Activated CD4-positive, alpha-beta T cell treated with anti-CD3 and anti-CD28 coated beads, Interleukin-2, Interleukin-6, amounts not matched to agents 100 ng/mL and 50 ng/mL, durations not matched to agents 16 hours and 8 hours (primary cell): ENCODE measurements at regions not wholly inside any gene's neighbourhood (a gene's known extent, or its start where the extent isn't known, plus 50 kb on each side); places are given as distances from the start of the nearest gene placed in this dataset.

Source experiments
- DNase-seq: peaks from one replicate; pipeline ENCODE4 v3.0.0-alpha.2; 2020

GRCh38 chr13:72435251-72435650 is 292.2 kb downstream of the MZT1 start:
- no peak for DNase-seq

GRCh38 chr13:72431981-72432682 is 295.3 kb downstream of the MZT1 start:
- DNase-seq, result no peak

GRCh38 chr13:72430923-72431322 is 296.5 kb downstream of the MZT1 start:
- DNase-seq, result no peak

GRCh38 chr13:72427757-72428528 is 299.5 kb downstream of the MZT1 start:
- no peak for DNase-seq

- DNase-seq, result no peak
Observed at GRCh38 chr13:72424059-72424458, 303.4 kb downstream of the MZT1 start.

GRCh38 chr13:72415817-72416216 is 311.6 kb downstream of the MZT1 start:
- DNase-seq, result no peak

GRCh38 chr13:72412481-72412880 is 314.9 kb downstream of the MZT1 start:
- DNase-seq, result no peak

GRCh38 chr13:72405441-72405840 is 322.0 kb downstream of the MZT1 start:
- no peak for DNase-seq

GRCh38 chr13:72403396-72404010 is 323.9 kb downstream of the MZT1 start:
- no peak for DNase-seq

- no peak for DNase-seq
Observed at GRCh38 chr13:72400856-72401255, 326.6 kb downstream of the MZT1 start.

GRCh38 chr13:72399351-72399750 is 328.1 kb downstream of the MZT1 start:
- no peak for DNase-seq

GRCh38 chr13:72397265-72397664 is 330.2 kb downstream of the MZT1 start:
- no peak for DNase-seq

GRCh38 chr13:72390909-72391308 is 336.5 kb downstream of the MZT1 start:
- no peak for DNase-seq

- DNase-seq, result no peak
Observed at GRCh38 chr13:72386138-72386684, 341.2 kb downstream of the MZT1 start.

- DNase-seq, result no peak
Observed at GRCh38 chr13:72384879-72385278, 342.6 kb downstream of the MZT1 start.

- no peak for DNase-seq
Observed at GRCh38 chr13:72384186-72384823, 343.1 kb downstream of the MZT1 start.

GRCh38 chr13:72383646-72384045 is 343.8 kb downstream of the MZT1 start:
- DNase-seq, result no peak

- DNase-seq, result no peak
Observed at GRCh38 chr13:72379581-72379980, 347.8 kb downstream of the MZT1 start.

- no peak for DNase-seq
Observed at GRCh38 chr13:72368031-72368430, 359.4 kb downstream of the MZT1 start.

GRCh38 chr13:72346716-72347115 is 380.7 kb downstream of the MZT1 start:
- no peak for DNase-seq

- no peak for DNase-seq
Observed at GRCh38 chr13:72342364-72342763, 385.1 kb downstream of the MZT1 start.

GRCh38 chr13:72341904-72342303 is 385.5 kb downstream of the MZT1 start:
- no peak for DNase-seq
